Posterior cingulate gyrus (tissue), 11 donors: ENCODE measurements at regions not wholly inside any gene's neighbourhood (a gene's known extent, or its start where the extent isn't known, plus 50 kb on each side); places are given as distances from the start of the nearest gene placed in this dataset.
"Not testable (repeated sequence)": the region's sequence is repeated elsewhere in the genome, so short reads cannot be mapped to it uniquely, and the experiment has no call there.

Source experiments
- DNase-seq, 10 donors: peaks; one replicate each; pipeline versions ENCODE4 v3.0.0 to v3.0.0-alpha.2; 2020 to 2021; ENCODE audit warnings: mixed read lengths in 3 of 10
- intact Hi-C: fragments of 100-400 bp; cut with DNase I; formaldehyde crosslinking; loops from one replicate; pipeline ENCODE4 v1.15.1; 2023

GRCh38 chr2:147615726-147616125, 229.1 kb upstream of the ACVR2A start:
- DNase-seq = no peak
- intact Hi-C loops = no loop called here

DNA sequence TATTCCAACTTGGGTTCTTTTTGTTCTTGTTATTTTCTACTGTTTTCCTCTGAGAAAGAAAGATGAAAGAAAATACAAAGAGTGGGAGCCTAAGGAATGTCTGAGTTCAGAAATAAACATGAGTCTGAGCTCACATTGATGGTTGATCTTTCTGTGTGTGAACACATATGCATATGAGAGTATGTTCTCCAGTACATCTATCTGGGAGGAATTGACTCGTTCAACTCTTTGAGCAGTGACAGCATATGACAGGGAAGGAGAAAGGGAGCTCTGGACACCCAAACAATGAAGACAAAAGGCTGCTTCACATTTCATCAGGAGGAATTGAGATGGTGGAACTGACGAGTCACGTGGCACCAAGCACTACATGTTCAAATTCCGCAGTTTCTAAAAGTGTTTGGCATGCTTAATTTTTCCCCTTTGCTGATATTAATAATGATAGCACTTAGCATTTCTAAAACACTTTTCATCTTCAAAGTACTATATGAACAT, 229.8 kb upstream of the ACVR2A start:
- no peak for DNase-seq
- intact Hi-C loops = no loop called here

DNA sequence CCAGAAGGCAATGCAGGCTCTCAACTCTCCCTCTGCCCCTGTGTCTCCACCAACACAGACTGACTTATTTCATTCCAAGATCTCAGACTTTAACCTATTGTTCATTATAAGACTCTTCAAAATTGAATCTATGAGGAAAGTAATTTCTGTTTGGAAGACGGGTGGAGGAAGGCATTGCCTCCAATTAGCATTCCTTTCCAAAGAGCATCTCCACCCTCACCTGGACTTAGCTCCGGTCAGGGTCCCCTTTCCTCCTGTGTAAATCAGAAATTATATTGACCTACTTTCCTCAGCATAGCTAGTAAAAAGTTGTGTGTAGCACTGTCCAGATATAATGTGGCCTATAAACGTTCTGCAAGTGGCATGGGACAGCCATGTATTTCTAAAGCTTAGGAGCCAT, 230.4 kb upstream of the ACVR2A start:
- no peak for DNase-seq
- intact Hi-C loops = no loop called here

DNA sequence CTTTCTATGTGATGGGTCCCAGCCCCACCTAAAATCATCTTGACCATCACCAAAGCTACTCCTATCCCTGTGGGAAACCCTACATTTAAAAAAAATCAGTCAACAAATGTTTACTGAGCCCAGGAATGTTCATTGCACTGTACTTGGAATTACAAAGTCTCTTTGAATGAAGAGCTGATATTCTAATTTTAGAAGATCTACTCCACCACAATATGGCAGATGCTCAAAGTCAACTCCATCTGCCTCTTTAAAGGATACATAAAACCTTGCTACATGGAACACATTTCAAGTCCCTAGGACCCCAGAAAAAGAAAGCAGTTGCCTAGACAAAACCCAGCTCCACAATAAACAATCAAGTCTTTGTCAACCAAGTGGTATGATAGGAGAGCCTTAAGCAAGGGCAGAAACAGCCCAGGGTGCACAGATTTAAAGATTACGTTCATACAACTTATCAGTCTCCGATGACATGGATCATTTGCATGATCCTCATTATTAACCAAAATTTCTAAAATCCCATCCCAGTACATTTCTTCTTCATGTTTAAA, 234.3 kb upstream of the ACVR2A start:
- intact Hi-C loops = no loop called here
- DNase-seq = no peak

DNA sequence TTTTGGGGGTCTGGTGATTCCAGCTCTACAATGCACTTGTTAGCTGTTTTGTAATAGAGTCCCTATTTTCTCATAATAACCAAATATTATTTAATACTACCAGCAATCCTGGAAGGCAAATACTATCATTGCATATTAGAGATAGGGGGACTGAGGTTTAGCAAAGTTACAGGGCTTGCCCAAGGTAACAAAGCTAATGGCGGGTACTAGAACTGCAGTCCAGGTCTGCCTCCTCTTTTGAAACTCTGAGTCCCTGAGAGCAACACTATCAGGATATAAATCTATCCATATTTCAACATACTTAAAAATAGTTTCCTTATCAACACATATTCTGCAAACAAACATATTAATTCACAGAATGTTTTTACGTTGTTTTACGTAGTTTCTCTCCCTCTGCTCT, 235.5 kb upstream of the ACVR2A start:
- intact Hi-C loops = no loop called here

GRCh38 chr2:147607379-147607778, 237.4 kb upstream of the ACVR2A start:
- intact Hi-C loops = no loop called here

More for the DNA sequence above, 235.5 kb upstream of the ACVR2A start:
- no peak for DNase-seq

DNA sequence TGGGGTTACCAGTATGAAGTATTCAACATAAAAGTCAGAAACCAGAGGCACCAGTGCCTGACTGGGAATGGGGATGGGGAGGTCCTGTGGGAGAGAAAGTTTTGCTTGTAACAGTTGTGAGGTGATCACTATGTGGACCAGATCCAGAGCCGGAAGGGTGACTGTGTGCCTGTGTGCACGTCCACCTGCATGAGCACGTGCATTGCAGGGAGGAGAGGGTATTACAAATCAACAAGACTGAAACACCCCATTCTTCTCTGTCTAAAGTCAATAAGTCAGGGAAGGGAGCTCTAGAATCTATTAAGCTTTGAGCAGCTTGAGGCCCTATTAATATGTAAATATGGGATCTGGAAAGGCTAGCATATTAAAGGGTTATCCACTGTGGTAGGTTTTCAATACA, 241.0 kb upstream of the ACVR2A start:
- intact Hi-C loops = no loop called here
- DNase-seq = no peak

More at GRCh38 chr2:147607379-147607778, 237.4 kb upstream of the ACVR2A start:
- no peak for DNase-seq

- DNase-seq = no peak
- intact Hi-C loops = no loop called here
Measured at GRCh38 chr2:147603447-147603846, 241.4 kb upstream of the ACVR2A start.

- intact Hi-C loops = no loop called here
- no peak for DNase-seq
Measured at GRCh38 chr2:147600646-147601045, 244.2 kb upstream of the ACVR2A start.

- intact Hi-C loops = no loop called here
- no peak for DNase-seq
Measured at GRCh38 chr2:147600223-147600622, 244.6 kb upstream of the ACVR2A start.

DNA sequence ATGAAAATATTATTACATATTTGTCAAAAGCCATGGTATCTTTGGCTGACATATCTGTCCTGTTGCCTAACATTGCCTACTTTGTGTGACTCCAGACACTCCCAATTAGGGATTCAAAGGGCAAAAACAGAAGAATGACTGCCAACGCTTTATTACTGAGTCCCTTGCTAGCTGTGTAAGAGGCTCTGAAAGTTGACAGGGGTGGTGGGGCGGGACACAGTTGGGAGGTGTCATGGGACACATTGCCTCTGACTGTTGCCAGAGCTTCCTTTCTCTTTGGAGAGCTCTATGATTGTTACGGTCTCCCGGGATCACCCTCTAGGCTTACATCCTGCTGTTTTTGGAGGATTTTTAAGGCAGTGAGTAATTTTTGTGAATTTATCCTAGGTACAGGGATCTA, 249.6 kb upstream of the ACVR2A start:
- DNase-seq = no peak
- intact Hi-C loops = no loop called here

DNA sequence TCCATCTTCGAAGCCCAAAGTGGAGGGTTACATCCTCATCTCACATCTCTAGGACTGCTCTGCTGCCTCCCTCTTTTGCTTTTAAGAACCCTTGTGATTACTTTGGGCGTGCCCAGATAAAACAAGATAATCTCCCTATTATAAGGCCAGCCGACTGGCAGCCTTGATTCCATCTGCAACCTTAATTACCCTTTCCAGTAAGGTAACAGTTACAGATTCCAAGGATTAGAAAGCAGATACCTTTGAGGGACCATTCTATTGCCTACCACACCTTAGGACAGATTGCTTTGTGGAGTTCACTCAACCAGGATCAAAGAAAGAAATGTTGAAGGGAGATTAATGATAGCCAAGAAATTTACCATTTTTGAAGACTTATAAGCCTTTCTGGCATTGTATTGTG, 250.8 kb upstream of the ACVR2A start:
- no peak for DNase-seq
- intact Hi-C loops = no loop called here

- intact Hi-C loops, DNase-seq: not testable (repeated sequence)
Measured at GRCh38 chr2:147592784-147593183, 252.0 kb upstream of the ACVR2A start.

GRCh38 chr2:147589127-147589526, 255.7 kb upstream of the ACVR2A start:
- no peak for DNase-seq
- intact Hi-C loops = no loop called here

- intact Hi-C loops = no loop called here
- DNase-seq = no peak
Measured at GRCh38 chr2:147588191-147588590, 256.6 kb upstream of the ACVR2A start.

- intact Hi-C loops = no loop called here
- no peak for DNase-seq
Measured at GRCh38 chr2:147578529-147578928, 266.3 kb upstream of the ACVR2A start.

DNA sequence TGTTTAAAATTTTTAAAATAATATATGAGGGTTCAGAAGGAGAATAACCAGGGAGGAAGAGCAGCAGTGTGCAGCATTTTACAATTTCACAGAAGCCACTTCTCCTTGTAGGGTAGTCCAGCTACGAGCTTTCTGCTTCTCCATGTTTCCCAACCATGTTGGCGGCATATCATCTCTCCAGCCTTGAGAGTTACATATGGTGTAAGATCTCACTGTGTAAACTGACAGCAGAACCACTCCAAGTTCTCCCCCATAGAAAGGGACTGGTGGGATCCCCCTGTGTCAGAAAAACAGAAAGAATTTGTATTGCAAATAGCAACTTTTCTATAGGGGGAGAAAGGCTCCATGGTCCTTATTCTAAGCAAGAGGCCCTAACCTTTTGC, 266.8 kb upstream of the ACVR2A start:
- intact Hi-C loops = no loop called here
- DNase-seq = no peak

- intact Hi-C loops = no loop called here
Measured at GRCh38 chr2:147577323-147577997, 267.4 kb upstream of the ACVR2A start.

GRCh38 chr2:147575106-147575505, 269.7 kb upstream of the ACVR2A start:
- intact Hi-C loops = no loop called here
- no peak for DNase-seq

More at GRCh38 chr2:147577323-147577997, 267.4 kb upstream of the ACVR2A start:
- DNase-seq = no peak

DNA sequence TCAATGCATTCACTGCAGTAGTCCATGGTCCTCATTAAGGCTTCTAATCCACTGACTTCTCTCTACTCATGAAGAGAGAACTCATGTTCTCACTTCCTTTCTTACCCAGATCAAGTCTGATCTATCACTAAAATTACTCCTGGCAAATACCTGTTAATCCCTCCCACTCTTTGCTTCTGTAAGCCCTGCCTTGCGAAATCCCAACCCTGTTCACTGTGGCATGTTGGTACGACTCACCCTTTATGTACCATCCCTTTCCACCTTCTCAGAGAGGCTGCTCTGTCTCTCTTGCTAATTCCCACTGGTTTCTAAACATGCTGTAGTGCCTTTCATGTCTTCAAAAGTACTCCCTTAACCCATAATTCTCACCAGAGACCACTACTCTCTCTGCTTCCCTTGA, 272.2 kb upstream of the ACVR2A start:
- no peak for DNase-seq
- intact Hi-C loops = no loop called here

DNA sequence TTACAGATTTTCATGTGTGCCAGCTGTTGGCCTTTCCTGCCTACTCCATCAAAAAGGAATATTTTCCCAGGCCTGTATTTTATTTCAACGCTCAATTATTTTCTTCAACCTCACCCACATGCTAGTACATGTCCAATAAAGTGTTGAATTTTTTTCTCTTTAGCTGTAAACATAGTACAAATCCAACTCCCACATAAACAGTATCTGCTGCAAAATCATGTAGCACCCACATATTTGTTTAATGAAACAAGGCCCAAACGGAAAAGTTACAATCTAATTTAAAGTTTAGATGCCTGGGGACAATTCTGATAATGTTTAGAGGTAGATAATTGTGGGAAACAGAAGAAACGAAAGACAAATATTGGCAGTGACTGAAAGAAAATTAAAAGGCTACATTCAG, 275.4 kb upstream of the ACVR2A start:
- intact Hi-C loops = no loop called here

GRCh38 chr2:147568109-147568508, 276.7 kb upstream of the ACVR2A start:
- DNase-seq = no peak
- intact Hi-C loops = no loop called here

More for the DNA sequence above, 275.4 kb upstream of the ACVR2A start:
- DNase-seq = no peak
